SKM-1 treated with dmso at 0.1 percent for 144 hours (cell line): ENCODE measurements at regions not wholly inside any gene's neighbourhood (a gene's known extent, or its start where the extent isn't known, plus 50 kb on each side); places are given as distances from the start of the nearest gene placed in this dataset.

Source experiments
- DNase-seq: peaks from one replicate; lab custom pipeline; 2025; ENCODE audit not compliant: unreplicated experiment; lab: John Stamatoyannopoulos, UW

GRCh38 chr13:112193463-112194166, 126.7 kb downstream of the SOX1 start:
- DNase-seq: no peak

GRCh38 chr13:112194167-112194530, 127.2 kb downstream of the SOX1 start:
- DNase-seq: no peak

- no peak for DNase-seq
These were observed 127.6 kb downstream of the SOX1 start for GRCh38 chr13:112194579-112194978.

DNA sequence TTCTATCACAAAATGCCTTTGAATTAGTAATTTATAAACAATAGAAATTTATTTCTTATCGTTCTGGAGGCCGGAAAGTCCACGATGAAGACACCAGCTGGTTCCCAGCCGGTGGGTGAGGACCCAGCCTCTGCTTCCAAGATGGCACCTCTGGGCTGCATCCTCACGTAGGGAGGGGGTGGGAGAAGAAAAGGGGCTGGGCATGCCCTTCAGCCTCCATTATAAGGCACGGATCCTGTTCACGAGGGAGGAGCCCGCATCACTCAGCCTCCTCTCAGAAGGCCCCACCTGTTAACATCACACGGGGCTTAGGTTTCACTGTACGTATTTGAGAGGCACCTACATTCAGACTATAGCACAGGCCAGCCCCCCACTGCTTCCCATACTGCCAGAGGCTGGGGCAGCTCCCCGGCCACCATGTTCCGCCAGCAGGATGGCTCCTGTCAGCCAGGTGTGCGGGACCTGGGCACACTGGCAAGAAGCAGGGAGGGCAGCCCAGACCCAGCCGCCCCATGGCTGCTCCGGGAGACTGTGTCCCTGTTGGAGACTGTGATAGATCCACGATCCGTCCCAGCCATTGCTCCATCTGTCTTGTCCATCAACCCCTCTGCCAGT, 131.6 kb downstream of the SOX1 start:
- DNase-seq: no peak

DNA sequence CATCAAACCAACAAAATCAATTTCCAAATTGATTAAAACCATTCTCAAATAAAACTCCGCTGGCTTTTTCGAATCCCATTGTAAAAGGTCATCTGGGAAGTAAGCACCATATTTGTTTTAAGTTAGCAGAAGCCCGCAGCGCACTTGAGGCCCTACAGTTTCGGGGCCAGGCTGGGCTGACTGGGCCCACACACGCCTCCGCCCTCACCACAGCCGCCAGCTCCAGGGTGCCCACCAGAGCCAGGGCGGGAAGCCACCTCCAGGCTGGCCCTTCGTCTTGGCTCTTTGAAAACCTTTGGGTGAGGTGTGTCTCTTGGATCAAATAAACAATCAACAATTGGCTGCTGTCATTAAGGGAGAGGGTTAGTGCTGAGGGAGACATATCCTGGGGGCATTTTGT, 133.3 kb downstream of the SOX1 start:
- DNase-seq: no peak

DNA sequence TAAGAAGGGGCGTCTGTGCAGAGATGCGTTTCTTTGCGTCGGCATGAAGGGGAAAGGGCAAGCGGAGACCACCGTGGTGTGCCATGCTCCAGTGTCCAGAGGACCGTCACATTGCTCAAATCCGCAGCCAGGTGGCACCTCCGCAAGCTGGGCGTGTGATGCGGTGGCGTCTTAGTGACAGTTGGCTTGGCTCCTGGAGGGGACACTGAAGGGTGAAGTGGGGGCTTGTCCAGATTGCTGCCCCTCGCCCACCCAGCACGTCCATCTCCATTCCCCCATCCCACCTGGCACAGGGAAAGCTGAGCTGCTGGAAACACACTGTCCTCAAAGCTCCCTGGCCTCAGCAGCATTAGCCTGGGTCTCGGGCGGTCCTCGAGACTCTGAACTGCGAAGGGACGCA, 135.3 kb downstream of the SOX1 start:
- DNase-seq: no peak

- DNase-seq: no peak
These were observed 136.0 kb downstream of the SOX1 start for GRCh38 chr13:112202966-112203365.

DNA sequence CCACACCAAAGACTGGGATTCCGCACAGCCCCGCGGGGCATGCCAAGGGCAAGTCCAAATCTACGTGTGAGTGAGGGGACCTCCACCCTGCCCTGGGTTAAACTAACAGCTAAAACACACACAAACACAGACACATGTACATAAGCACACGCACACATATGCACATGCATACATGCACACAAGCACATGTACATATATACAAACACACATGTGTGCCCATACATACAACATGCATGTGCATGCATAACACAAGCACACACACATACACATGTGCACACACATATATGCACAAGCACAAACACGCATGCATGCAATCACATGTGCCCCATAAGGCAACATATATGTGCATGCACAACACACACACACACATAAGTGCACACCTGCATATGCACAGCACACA, 136.7 kb downstream of the SOX1 start:
- no peak for DNase-seq

GRCh38 chr13:112204346-112205327, 137.7 kb downstream of the SOX1 start:
- DNase-seq: no peak

DNA sequence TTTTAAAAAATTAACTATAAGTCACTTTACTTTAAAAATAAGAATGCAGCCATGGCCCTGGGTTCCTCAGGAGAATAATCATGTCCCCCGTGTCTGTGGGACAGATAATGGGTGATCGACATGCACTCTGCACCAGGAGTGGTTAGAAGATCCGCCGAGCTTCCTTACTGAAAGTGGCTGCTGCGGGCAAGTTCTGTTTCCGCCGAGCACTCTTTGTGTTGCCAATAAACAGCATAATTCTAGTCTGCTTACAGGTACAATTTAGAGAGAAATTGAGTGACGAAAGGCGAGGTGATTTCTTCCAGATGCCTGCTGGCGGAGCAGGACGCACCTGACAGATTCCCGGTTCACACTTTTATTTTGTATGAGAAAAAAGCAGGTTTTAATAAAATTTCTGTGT, 139.0 kb downstream of the SOX1 start:
- no peak for DNase-seq

DNA sequence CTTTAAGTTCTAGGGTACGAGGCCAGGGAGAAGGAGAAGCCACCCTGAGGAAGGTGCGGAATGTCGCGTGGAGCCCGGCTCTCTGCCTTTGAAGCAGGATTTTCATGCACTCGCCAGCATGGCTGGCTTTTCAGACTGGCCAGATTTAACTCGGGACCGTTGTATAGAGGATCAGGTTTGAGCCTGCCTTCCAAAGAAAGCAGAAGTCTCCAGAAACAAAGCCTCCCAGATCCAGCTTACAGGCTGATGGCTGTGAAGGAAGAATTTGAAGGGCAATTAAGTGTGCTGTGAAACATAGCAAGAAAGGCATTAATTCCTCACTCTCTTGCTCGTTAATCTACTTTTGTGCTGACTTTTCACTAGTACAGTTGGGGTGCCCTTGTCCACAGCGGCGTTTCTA, 140.2 kb downstream of the SOX1 start:
- DNase-seq: no peak

- DNase-seq: no peak
These were observed 141.7 kb downstream of the SOX1 start for GRCh38 chr13:112208656-112209055.

GRCh38 chr13:112209266-112209665, 142.3 kb downstream of the SOX1 start:
- no peak for DNase-seq

- no peak for DNase-seq
These were observed 142.8 kb downstream of the SOX1 start for GRCh38 chr13:112209711-112210110.

GRCh38 chr13:112210371-112210770, 143.4 kb downstream of the SOX1 start:
- no peak for DNase-seq

GRCh38 chr13:112212533-112212932, 145.6 kb downstream of the SOX1 start:
- DNase-seq: no peak

DNA sequence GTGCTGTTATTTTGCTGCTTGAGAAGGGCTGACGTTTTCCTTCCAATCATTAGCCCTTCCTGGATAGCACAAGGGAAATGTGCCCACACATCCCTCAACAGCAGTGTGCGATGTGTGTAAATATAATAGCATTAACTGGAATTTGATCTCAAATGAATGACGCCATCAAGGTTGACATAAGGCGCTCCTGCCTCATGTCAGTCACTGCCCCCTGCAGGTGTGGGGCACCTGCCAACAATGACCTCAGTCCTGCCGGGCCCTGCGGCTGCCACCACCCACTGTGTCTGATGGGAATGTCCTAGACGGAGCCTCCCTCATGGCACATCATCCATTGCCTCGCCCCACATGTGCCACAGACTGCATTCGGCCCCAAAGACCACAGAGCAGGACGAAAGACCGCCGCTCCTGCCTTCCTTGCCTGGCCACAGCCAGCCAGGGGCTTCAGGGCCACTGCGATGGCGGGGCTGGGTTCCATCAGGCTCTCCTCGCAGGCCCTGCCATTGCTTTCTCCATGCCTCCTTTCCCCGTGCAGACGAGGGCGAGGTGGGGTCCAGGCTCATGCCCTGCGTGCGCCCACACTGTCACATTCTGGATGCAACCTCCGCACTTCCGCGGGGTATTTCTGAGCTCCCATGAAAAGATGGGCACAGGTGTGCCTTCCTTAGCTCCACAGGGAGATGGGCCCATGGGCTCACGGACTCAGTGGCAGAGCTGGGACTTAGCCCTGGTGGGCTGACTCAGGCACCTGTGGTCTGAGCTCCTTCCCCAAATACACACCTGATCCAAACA, 146.7 kb downstream of the SOX1 start:
- no peak for DNase-seq

- DNase-seq: no peak
These were observed 148.9 kb downstream of the SOX1 start for GRCh38 chr13:112215871-112216270.

GRCh38 chr13:112217431-112217830, 150.5 kb downstream of the SOX1 start:
- DNase-seq: no peak

GRCh38 chr13:112218416-112218815, 151.5 kb downstream of the SOX1 start:
- no peak for DNase-seq

- DNase-seq: no peak
These were observed 152.8 kb downstream of the SOX1 start for GRCh38 chr13:112219740-112220139.
